ENCODE measurements at regions not wholly inside any gene's neighbourhood (a gene's known extent, or its start where the extent isn't known, plus 50 kb on each side); places are given as distances from the start of the nearest gene placed in this dataset.

- Histone ChIP-seq H3K36me3 (ENCODE audit: insufficient read depth, low read length) (no peaks in the 10 kb centered on the region), H3K4me2 (ENCODE audit: insufficient read depth, low read length) (no peak overlapping the region), H3K4me3 (ENCODE audit: insufficient read depth, low read length) (no peak overlapping the region), H3K27me3 (ENCODE audit: insufficient read depth, low read length) (no peaks in the 10 kb centered on the region), H3K4me1 (ENCODE audit: insufficient read depth, low read length) (no peaks in the 10 kb centered on the region), H2AFZ (ENCODE audit: low read length) (no peak overlapping the region), H3K9me3 (ENCODE audit: low read depth, low read length) (no peaks in the 10 kb centered on the region), H3K27ac (ENCODE audit: low read depth, low read length) (no peak overlapping the region), H3K79me2 (ENCODE audit: insufficient read depth, low read length) (no peaks in the 10 kb centered on the region), H4K20me1 (ENCODE audit: insufficient read depth, low read length) (no peaks in the 10 kb centered on the region)
- peak; percentile 28 for TF ChIP-seq CTCF (IDR thresholded peaks at IDR 0.05; ENCODE audit: extremely low read depth, low read depth, low read length)
- peak; percentile 5 for DNase-seq (ENCODE audit: insufficient read length, low spot score, missing footprints)
These were observed 1952.6 kb downstream of the MAT2B start for GRCh38 chr5:165457859-165458481.

GRCh38 chr5:165459232-165459631 lies 1953.8 kb downstream of the MAT2B start:
- DNase-seq (ENCODE audit: insufficient read length, low spot score, missing footprints), result no peak
- Histone ChIP-seq H3K9me3 (ENCODE audit: low read depth, low read length) (no peaks in the 10 kb centered on the region), H4K20me1 (ENCODE audit: insufficient read depth, low read length) (no peaks in the 10 kb centered on the region), H3K4me2 (ENCODE audit: insufficient read depth, low read length) (no peak overlapping the region), H3K79me2 (ENCODE audit: insufficient read depth, low read length) (no peaks in the 10 kb centered on the region), H3K4me1 (ENCODE audit: insufficient read depth, low read length) (no peaks in the 10 kb centered on the region), H3K27me3 (ENCODE audit: insufficient read depth, low read length) (no peaks in the 10 kb centered on the region), H3K36me3 (ENCODE audit: insufficient read depth, low read length) (no peaks in the 10 kb centered on the region), H2AFZ (ENCODE audit: low read length) (no peak overlapping the region), H3K27ac (ENCODE audit: low read depth, low read length) (no peak overlapping the region), H3K4me3 (ENCODE audit: insufficient read depth, low read length) (no peak overlapping the region)
- TF ChIP-seq CTCF (IDR thresholded peaks at IDR 0.05; ENCODE audit: extremely low read depth, low read depth, low read length), result no peak

- no peaks in the 10 kb centered on the region for H3K4me1 ChIP-seq (ENCODE audit: insufficient read depth, low read length)
- TF ChIP-seq CTCF (IDR thresholded peaks at IDR 0.05; ENCODE audit: extremely low read depth, low read depth, low read length), result no peak
- H3K27me3 ChIP-seq (ENCODE audit: insufficient read depth, low read length), result no peaks in the 10 kb centered on the region
- no peaks in the 10 kb centered on the region for H3K79me2 ChIP-seq (ENCODE audit: insufficient read depth, low read length)
- no peaks in the 10 kb centered on the region for H4K20me1 ChIP-seq (ENCODE audit: insufficient read depth, low read length)
- H3K4me2 ChIP-seq (ENCODE audit: insufficient read depth, low read length), result no peak overlapping the region
- no peak for DNase-seq (ENCODE audit: insufficient read length, low spot score, missing footprints)
- H3K4me3 ChIP-seq (ENCODE audit: insufficient read depth, low read length), result no peak overlapping the region
- no peak overlapping the region for H3K27ac ChIP-seq (ENCODE audit: low read depth, low read length)
- H3K9me3 ChIP-seq (ENCODE audit: low read depth, low read length), result no peaks in the 10 kb centered on the region
- no peaks in the 10 kb centered on the region for H3K36me3 ChIP-seq (ENCODE audit: insufficient read depth, low read length)
- no peak overlapping the region for H2AFZ ChIP-seq (ENCODE audit: low read length)
These were observed 1955.5 kb downstream of the MAT2B start for GRCh38 chr5:165460911-165461310.

GRCh38 chr5:165477546-165477945 lies 1972.1 kb downstream of the MAT2B start:
- Histone ChIP-seq H3K36me3 (ENCODE audit: insufficient read depth, low read length) (no peaks in the 10 kb centered on the region), H3K4me3 (ENCODE audit: insufficient read depth, low read length) (no peak overlapping the region), H3K27me3 (ENCODE audit: insufficient read depth, low read length) (no peaks in the 10 kb centered on the region), H4K20me1 (ENCODE audit: insufficient read depth, low read length) (no peaks in the 10 kb centered on the region), H3K27ac (ENCODE audit: low read depth, low read length) (no peak overlapping the region), H3K9me3 (ENCODE audit: low read depth, low read length) (peaks cover 2% of the 10 kb centered on the region), H2AFZ (ENCODE audit: low read length) (no peak overlapping the region), H3K79me2 (ENCODE audit: insufficient read depth, low read length) (no peaks in the 10 kb centered on the region), H3K4me1 (ENCODE audit: insufficient read depth, low read length) (no peaks in the 10 kb centered on the region), H3K4me2 (ENCODE audit: insufficient read depth, low read length) (no peak overlapping the region)
- TF ChIP-seq CTCF (IDR thresholded peaks at IDR 0.05; ENCODE audit: extremely low read depth, low read depth, low read length), result no peak
- no peak for DNase-seq (ENCODE audit: insufficient read length, low spot score, missing footprints)
